NCI-H2196 (cell line): ENCODE measurements at regions not wholly inside any gene's neighbourhood (a gene's known extent, or its start where the extent isn't known, plus 50 kb on each side); places are given as distances from the start of the nearest gene placed in this dataset.

Experiments
- DNase-seq: peaks from one replicate; lab custom pipeline; 2025; ENCODE audit not compliant: unreplicated experiment; lab: John Stamatoyannopoulos, UW

DNA sequence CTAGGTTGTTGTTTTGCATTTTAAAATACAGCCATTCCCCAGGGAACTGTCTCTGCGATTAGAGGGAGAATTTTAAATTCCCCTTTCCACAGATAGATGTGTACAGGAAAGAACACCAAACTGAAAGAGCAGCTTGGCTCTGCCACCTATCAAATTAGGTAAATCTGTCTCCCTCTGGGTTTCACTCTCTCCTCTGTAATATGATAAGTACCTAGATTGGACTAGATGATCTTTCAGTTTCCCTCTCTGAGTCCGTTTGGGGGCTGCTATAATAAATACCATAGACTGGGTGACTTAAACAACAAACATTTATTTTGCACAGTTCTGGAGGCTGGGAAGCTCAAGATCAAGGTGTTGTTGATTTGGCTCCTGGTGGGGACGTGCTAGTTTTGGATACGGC lies 186.0 kb downstream of the KIF20B start:
- DNase-seq = no peak

DNA sequence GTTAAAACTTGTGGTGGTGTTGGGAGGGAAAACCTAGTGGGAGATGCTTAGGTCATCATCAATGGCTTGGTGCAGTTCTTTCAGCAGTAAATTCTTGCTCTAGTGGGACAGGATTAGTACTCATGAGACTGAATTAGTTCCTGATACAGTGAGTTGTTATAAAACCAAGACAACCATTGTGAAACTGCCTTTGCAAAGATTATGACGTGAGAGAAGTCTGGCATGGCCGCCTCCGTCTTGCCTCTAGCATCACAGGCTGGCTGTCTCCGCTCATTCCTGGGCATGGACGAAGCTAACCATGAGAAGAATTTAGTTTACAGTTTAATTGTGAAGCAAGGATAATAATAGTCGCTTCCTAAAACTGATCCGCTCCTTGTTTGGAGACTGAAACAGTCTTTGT lies 186.4 kb downstream of the KIF20B start:
- DNase-seq = no peak

DNA sequence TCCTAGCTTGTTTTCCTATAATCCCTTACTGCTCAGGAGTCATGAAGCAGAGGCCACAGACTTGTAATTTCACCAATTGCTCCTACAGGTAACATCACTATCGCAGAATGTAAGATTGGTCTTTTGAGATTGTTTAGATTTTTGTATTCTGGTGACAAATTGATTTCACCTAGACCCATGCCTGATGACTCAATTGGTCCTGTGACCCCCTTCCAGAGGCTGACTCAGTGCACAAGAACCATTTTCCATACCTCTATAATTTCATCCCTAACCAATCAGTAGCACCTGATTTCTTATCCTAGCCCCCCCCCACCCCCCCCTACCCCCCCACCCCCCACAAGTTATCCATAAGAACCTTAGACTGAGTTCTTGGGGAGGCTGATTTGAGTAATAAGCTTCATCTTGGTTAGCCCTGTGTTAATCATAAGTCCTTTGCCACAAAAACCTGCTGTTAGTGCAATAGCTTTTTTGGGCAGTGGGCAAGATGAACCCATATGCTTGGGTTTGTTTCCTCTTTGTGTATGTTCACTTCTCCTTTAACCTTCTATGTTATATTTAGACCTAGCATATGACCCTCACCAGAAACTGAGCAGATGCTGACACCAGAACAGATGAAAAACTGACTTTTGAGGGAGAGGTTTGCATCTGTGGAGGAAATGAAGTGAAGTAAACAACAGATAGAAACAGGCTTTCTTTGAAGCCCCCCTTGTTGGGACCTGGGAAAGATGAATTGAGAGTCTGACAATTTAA lies 187.1 kb downstream of the KIF20B start:
- DNase-seq = no peak

DNA sequence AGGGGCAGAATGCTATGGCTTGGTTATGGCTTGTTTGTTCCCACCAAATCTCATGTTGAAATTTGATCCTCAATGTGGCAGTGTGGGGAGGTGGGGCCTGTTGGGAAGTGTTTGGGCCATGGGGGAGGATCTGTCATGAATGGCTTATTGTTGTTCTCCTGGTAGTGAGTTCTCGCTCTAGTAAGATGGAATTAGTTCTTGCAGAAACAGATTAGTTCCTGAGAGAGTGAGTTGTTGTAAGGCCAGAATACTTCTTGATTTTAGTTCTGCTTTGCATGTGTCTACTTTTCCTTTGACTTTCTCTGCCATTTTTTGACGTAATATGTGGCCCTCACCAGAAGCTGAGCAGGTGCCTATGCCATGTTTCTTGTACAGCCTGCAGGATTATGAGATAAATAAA lies 188.2 kb downstream of the KIF20B start:
- DNase-seq = no peak

DNA sequence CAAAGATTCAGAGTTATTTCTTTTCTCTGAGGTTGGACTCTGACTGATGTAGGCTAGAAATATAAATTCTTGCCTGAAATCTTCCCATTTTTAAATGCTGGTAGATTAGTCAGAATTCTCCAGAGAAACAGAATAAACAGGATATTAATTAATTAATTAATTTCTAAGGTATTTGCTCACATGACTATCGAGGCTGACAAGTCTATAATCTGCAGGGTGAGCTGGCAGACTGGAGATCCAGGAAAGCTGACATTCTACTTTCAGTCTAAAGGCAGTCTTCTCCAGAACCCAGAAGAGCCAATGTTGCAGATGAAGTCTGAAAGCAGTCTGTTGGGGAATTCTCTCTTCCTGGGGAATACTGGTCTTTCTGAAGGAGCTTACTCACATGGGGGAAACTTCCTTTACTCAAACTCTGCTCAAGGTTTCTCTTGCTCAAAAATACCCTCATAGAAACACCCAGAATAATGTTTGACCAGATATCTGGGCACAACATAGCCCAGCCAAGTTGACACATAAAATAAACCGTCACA lies 189.7 kb downstream of the KIF20B start:
- no peak for DNase-seq

DNA sequence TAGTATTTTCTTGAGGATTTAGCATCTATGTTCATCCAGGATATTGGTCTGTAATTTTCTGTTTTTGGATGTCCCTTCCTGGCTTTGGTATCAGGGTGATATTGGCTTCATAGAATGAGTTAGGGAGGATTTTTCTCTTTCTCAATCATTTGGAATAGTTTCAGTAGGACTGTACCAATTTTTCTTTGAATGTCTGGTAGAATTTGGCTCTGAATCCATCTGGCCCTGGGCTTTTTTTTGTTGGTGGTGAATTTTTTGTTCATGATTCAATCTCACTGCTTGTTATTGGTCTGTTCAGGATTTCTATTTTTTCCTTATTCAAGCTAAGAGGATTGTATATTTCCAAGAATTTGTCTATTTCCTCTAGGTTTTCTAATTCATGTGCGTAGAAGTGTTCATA lies 192.7 kb downstream of the KIF20B start:
- no peak for DNase-seq

DNA sequence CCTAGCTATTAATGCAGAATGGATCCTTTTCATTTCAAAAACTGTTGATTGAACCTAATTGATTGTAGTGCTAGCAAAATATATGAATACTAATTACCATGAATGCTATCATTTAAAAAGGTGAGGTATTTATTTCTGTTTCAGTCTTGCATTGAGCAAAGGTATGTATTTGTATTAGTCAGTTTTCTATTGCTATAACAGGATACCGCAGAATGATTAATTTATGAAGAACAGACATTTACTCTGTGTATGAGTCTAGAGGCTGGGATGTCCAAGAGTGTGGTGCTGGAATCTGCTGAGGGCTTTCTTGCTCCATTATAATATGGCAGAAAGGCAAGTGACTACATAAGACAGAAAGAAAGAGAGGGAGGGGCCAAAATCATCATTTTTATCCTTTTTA lies 199.2 kb downstream of the KIF20B start:
- DNase-seq = no peak

DNA sequence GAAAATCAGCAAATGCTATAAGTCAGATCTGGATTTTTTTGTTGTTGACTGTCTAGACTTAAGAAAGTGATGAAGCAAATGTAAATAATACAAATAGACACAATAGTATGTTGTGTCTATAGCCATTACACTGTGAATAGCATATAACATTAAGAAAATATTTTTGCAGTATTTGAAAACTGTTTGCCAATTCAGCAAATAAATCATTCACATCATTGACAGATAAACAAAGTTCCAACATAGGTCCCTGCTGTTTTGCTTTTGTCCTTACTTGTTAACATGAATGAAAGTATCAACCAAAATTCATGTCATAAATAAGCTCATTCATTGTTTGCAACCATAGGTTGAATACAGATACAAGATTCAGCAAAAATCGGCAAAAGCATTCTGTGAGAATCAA lies 200.5 kb downstream of the KIF20B start:
- no peak for DNase-seq

DNA sequence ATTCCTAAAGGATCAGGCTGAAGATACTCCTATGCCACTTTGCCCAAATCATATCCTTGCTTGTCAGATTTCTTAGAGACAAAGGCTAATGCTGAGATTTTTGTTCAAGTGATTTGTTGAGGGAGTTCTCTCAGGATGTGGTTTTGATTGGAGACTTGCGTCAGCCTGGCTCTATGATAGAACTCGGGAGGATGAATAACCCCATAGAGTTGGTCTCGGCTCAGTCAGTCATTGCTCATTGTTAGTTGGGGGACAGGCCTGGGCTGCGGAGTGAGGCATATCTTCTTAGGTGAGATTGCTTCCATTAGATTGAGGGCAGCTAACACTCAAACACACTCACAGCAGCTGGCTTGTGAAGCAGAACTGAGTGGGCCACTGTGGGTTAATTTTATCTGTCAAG lies 203.4 kb downstream of the KIF20B start:
- no peak for DNase-seq

DNA sequence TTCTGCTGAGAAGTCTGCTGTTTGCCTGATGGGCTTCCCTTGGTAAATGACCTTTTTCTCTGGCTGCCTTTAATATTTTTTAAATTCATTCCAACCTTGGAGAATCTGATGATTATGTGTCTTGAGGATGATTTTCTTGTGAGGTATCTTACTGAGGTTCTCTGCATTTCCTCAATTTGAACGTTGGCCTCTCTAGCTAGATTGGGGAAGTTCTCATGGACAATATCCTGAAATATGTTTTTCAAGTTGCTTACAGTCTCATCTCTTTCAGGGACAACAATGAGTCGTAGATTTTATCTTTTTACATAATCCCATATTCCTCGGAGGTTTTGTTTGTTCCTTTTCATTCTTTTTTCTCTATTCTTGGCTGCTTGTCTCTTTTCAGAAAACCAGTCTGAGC lies 208.4 kb downstream of the KIF20B start:
- DNase-seq = no peak

DNA sequence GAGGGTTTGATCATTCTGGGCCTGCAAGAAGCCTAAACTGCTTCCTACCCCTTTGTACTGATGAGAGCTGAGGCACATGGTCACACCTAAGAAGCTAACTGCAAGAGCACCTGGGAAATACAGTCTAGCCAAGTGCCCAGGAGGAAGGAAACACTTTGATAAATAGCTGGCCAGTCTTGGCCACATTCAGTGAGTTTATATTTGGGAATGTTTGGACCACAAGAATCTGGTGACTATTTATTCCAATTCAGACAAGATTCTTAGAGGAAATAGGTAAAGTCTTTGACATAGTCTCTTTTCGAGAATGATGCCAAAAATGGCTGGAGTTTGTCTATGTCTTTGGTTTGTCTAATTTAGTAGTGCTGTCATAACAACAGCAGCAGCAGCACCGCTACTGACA lies 213.6 kb downstream of the KIF20B start:
- DNase-seq = no peak

DNA sequence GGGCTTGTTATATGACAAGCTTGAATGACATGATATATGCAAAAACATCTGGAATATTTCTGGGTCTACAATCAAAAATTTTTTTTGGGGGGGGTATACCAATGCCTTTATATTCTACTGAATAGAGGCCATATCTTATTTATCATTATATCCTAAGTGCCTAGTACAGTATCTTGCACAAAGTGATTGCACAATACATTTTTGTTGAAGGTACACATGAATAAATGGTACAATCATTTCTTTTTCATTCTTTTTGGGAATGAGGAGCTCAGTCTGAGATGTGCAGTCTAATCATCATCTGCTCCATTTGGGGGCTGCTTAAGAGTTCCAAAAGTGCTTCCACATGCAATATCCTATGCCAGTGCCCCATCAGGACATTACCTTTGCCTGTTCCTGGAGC lies 214.6 kb downstream of the KIF20B start:
- DNase-seq = no peak

DNA sequence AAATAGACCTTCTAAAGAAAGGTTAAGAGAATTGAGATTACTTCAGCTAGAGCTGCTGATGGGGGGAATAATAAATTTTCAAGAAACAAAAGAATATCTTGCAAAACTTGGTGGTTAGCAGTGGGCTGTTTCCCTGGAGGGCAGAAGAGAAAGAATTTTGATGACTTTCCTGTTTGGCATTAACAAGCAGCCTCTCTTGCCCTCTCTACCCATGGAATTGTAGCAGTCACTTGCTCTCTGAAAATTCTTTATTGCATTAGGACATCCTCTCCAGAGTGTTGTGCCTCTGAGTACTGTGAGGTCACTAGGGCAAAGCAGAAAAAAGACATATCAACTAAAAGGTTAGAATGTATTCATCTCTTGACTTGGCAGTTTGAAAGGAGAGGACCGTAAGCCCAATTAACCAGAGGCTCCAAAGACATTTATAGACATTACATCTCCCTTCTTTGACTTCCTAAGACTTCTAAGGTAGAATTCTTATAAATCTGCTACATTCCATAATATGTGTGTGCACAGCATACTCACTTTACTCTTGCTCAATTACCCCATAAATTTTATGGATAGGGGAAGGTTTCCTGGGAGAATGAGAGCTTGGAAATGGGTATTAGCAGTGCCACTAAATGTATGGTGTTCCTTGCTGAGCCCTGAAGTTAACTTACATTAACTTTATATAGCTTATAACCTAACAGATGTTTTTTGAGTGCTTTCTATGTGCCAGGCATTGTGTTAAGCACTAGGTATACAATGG lies 215.3 kb downstream of the KIF20B start:
- DNase-seq = no peak

DNA sequence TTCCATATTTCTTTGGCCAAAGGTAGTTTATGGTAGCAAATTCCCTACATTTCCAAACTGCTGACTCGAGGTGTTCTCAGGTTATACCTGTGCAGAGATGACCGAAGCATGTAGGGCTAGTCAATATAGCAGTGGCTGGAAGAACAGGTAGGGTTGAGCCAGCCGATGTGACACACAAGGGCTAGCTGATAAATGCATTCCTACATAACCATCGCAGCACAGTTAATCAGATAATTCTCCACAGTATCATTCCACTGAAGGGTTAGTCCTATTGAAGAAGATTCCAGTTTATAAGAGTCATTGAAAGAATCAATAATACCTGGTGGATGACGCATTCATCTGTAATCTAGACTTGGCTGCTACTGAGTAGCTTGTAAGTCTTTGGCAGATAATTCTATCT lies 220.0 kb downstream of the KIF20B start:
- DNase-seq = no peak

DNA sequence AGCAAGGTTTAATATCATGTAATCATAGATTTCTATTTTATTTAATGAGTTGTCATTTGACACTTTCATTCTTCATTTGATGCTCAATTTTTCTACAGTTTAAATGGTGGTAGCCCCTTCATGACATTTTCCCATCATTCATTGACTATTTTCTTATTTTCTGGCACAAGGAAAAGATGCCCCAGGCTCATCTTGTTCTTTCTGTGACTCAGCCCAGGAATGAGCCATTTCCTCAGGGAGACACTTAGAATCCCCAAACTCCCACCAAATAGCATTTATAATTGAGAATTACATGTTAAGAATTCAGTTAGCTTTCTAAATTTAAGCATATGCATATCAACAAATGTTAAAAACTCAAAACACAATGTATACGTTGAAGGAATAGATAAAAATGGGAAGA lies 222.3 kb downstream of the KIF20B start:
- DNase-seq = no peak

DNA sequence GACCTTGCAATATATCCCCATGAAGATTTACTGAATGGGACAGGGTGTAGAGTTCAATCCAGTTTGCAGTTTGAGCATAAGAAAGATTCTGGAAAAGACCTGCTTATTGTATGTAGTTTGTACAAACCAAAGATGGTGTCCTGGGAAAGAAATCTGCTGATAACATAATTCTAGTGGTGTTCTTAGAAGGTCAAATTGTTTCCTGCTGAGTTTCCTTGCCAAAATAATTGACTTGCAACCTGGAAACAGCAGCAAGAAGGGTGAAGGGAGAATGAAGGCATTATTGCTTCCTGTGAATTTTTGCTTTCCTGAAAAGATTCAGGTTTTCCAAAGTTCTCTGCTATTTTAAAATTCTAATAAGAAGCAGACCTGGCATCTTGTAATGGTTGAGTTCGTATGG lies 222.9 kb downstream of the KIF20B start:
- DNase-seq = no peak

DNA sequence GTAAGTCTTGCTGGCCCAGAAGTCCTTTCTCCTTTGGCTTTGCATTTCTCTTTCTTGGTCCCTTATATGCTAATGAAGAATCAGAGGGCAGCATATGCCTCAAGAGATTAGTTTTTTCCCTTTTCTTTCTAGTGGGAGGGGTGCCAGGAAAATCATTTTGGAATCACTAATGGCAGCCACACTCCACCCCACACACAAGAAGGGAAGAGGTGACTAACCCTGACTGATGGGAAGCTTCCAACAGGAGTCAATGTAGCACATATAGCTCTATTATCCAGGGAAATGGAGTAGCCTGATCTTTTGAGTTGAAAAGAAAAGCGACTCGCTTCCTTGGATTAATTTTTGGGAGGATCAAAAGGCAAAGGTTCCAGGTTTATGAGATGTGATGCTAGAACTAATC lies 225.3 kb downstream of the KIF20B start:
- DNase-seq = no peak

DNA sequence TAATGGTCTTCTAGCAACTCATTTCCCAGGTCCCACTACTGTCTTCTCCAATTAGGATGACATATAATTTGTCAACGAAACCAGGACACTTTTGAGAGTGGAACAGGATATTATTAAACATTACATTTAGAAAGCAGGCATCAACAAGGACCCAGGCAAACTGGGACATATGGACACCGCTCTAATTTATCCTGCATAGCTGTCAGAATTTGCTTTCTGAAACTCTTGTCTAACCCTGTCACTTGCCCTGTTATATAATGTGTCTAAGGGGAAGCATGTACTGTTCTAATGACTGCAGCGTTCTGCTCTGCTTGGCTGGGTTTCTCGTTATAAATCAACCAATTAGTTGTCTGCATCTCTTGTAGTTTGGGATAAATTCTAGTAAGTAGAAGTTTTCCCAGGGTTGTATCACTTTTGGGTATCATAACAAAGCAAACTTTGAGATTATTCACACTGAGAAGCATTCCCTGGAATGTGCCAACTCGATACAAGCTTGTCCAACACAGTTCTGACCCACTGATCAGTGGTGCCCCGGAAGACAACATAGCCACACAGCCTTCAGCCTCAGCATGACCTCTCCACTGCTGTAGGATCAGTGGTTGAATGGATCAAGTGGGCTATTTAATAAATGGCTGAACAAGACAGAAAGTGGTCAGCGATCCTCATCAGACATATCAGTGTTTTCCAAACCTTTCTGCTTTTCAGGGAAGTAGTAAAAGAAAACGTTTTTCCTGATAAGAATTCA lies 228.1 kb downstream of the KIF20B start:
- DNase-seq = no peak

DNA sequence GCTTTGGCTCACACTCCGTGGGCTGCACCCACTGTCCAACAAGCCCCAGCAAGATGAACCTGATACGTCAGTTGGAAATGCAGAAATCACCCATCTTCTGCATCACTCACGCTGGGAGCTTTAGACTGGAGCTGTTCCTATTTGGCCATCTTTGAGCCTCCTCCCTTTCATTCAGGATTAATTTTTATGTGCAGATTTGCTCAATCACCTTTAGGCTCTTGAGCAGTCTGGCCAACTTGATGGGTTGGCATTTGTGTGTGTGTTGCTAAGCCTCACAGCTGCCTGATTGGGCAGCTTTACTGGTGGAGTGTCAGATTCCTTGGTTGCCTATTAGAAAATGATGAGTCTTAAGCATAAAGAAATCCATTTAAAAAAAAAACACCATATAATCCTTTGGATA lies 236.1 kb downstream of the KIF20B start:
- no peak for DNase-seq

DNA sequence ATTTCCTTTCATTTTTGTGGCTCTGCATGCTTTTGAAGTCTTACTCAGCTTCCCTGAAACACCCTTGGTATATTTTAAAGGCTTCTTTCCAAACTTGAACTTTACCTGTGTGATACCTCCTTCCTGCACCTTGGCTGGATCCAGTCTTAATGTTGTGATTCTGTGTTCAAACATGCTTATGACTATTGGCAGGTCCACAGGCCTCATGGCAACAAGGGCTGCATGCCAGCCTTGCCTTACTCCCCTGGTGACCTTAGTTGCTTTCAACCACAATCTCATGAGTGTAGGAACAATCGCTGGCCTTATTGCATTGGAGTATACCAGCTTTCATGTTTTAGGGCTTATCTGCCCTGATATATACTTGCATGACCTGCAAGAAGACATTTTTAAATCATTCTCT lies 238.7 kb downstream of the KIF20B start:
- DNase-seq = no peak

DNA sequence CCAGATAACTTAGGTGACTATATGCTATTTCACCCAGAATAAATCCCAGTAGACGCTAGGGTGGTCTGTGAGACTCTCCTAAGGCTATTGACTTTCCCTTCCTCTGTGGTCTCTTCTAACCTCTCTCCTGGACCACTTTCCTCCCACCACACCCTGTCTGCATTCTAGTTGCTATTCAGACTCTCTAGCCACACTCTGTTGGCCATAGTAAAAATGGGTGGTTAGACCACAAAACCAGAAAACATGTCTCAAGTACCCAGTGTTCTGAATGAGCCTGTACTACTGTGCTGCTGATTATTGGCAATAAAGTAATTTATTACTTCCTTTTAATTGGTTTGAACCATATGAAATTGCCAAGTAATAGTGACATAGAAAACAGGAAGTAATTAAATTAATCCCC lies 240.8 kb downstream of the KIF20B start:
- DNase-seq = no peak

DNA sequence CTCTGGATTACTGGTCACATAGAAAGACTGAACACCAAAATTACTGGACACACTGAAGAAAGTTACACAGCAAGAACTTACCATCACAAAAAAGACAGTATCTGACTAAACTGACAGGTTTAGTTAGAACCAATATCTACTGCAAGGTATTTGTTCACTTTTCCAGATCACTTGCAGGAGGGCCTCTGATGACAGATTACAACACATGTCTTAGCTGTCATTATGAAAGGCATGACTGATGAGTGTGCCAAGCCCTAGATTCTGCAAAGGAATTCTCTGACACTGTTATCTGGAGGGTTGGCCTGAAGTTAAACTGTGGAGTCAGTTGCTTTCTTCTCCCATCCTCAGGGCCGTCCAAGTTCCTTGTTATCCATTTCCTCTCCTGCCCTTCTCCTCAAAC lies 242.7 kb downstream of the KIF20B start:
- DNase-seq = no peak
